Mesenchymal stem cell (in vitro differentiated cells and primary cell): ENCODE measurements at regions not wholly inside any gene's neighbourhood (a gene's known extent, or its start where the extent isn't known, plus 50 kb on each side); places are given as distances from the start of the nearest gene placed in this dataset.

Experiments used
- DNase-seq: peaks from one replicate; pipeline ENCODE4 v3.0.0-alpha.2; 2013
- H2AFZ ChIP-seq: one replicate; pipeline ENCODE4 v1.6.1; 2013; ENCODE audit warnings: low read depth, mild to moderate bottlenecking, control low read depth, inconsistent platforms, low read length, moderate library complexity
- H2AK5ac ChIP-seq: 2 replicates; pipeline ENCODE4 v1.6.1; 2013; ENCODE audit warnings: low read length, moderate library complexity, mild to moderate bottlenecking, inconsistent platforms; ENCODE audit not compliant: severe bottlenecking
- H2BK120ac ChIP-seq: one replicate; pipeline ENCODE4 v1.6.1; 2013; ENCODE audit warnings: low read depth, mild to moderate bottlenecking, inconsistent platforms, low read length, moderate library complexity
- H2BK12ac ChIP-seq, 2 experiments: one replicate each; pipeline ENCODE4 v1.6.1; 2013; ENCODE audit warnings: inconsistent platforms in 2 of 2, low read length in 2 of 2, mild to moderate bottlenecking in 2 of 2, moderate library complexity in 2 of 2, control low read depth in 1 of 2
- H2BK15ac ChIP-seq: one replicate; pipeline ENCODE4 v1.6.1; 2013; ENCODE audit warnings: mild to moderate bottlenecking, low read depth, inconsistent platforms; ENCODE audit not compliant: poor library complexity, severe bottlenecking
- H2BK5ac ChIP-seq: 2 replicates; pipeline ENCODE4 v1.6.1; 2013; ENCODE audit warnings: low read depth, mild to moderate bottlenecking, low read length, control low read depth, inconsistent platforms; ENCODE audit not compliant: poor library complexity, severe bottlenecking
- H3K14ac ChIP-seq, 2 experiments: one replicate each; pipeline ENCODE4 v1.6.1; 2013; ENCODE audit warnings: inconsistent platforms in 2 of 2, low read length in 2 of 2, control low read depth in 1 of 2, mild to moderate bottlenecking in 1 of 2, moderate library complexity in 1 of 2
- H3K18ac ChIP-seq, 2 experiments: one replicate each; pipeline ENCODE4 v1.6.1; 2013; ENCODE audit warnings: inconsistent platforms in 2 of 2, low read length in 2 of 2, control low read depth in 1 of 2, low read depth in 1 of 2, mild to moderate bottlenecking in 1 of 2
- H3K23ac ChIP-seq, 2 experiments: one replicate each; pipeline ENCODE4 v1.6.1; 2013; ENCODE audit warnings: inconsistent platforms in 2 of 2, low read length in 2 of 2, mild to moderate bottlenecking in 2 of 2, moderate library complexity in 2 of 2, control low read depth in 1 of 2
- H3K27ac ChIP-seq: 2 replicates; pipeline ENCODE4 v1.5.1; 2013; ENCODE audit warnings: mild to moderate bottlenecking, moderate library complexity, low read length, control low read depth, inconsistent platforms; ENCODE audit not compliant: poor library complexity, severe bottlenecking
- H3K27me3 ChIP-seq, 2 experiments: 2 replicates each; pipeline versions ENCODE4 v1.6.1 to v1.7.0; 2013; ENCODE audit warnings: low read length in 2 of 2, mild to moderate bottlenecking in 2 of 2, moderate library complexity in 2 of 2, control low read depth in 1 of 2, inconsistent platforms in 1 of 2; ENCODE audit not compliant: control insufficient read depth in 1 of 2, insufficient read depth in 1 of 2
- H3K36me3 ChIP-seq, 2 experiments: 2 replicates each; pipeline versions ENCODE4 v1.6.1 to v1.7.0; 2013; ENCODE audit warnings: low read length in 2 of 2, control low read depth in 1 of 2, inconsistent platforms in 1 of 2, low read depth in 1 of 2, mild to moderate bottlenecking in 1 of 2; ENCODE audit not compliant: insufficient read depth in 2 of 2, control insufficient read depth in 1 of 2
- H3K4ac ChIP-seq, 2 experiments: one replicate each; pipeline ENCODE4 v1.6.1; 2013; ENCODE audit warnings: inconsistent platforms in 2 of 2, low read length in 2 of 2, mild to moderate bottlenecking in 2 of 2, moderate library complexity in 2 of 2, control low read depth in 1 of 2, low read depth in 1 of 2
- H3K4me1 ChIP-seq: 2 replicates; pipeline ENCODE4 v1.6.1; 2013; ENCODE audit warnings: low read depth, low read length, control low read depth; ENCODE audit not compliant: control insufficient read depth, insufficient read depth
- H3K4me2 ChIP-seq: 2 replicates; pipeline ENCODE4 v1.6.1; 2013; ENCODE audit warnings: low read length, mild to moderate bottlenecking, inconsistent platforms; ENCODE audit not compliant: poor library complexity, severe bottlenecking
- H3K4me3 ChIP-seq, 2 experiments: 2 replicates each; pipeline versions ENCODE4 v1.5.1 to v1.7.0; 2013; ENCODE audit warnings: low read length in 2 of 2, mild to moderate bottlenecking in 2 of 2, control low read depth in 1 of 2, low read depth in 1 of 2; ENCODE audit not compliant: insufficient read depth in 1 of 2
- H3K79me1 ChIP-seq: replicated peaks from 2 replicates; pipeline ENCODE4 v1.6.1; 2013; ENCODE audit warnings: mild to moderate bottlenecking, control low read depth, low read length, inconsistent platforms; ENCODE audit not compliant: poor library complexity, severe bottlenecking
- H3K9ac ChIP-seq: 2 replicates; pipeline ENCODE4 v1.7.0; 2013; ENCODE audit warnings: mild to moderate bottlenecking, low read length, moderate library complexity
- H3K9me3 ChIP-seq: 2 replicates; pipeline ENCODE4 v1.7.0; 2013; ENCODE audit warnings: mild to moderate bottlenecking, low read length; ENCODE audit not compliant: control insufficient read depth
- H4K8ac ChIP-seq: one replicate; pipeline ENCODE4 v1.6.1; 2013; ENCODE audit warnings: inconsistent platforms, mild to moderate bottlenecking, low read length, moderate library complexity
- H4K91ac ChIP-seq: one replicate; pipeline ENCODE4 v1.6.1; 2013; ENCODE audit warnings: mild to moderate bottlenecking, low read length, inconsistent platforms
- WGBS: methylation state at CpG from one replicate; pipeline ENCODE4 v1.1.7; 2013; ENCODE audit warnings: mixed read lengths; 5-methylcytosine and 5-hydroxymethylcytosine counted together

GRCh38 chrX:42077675-42078074, 154.3 kb upstream of the CASK start:
- no peak overlapping the region for H3K4ac ChIP-seq
- no peak overlapping the region for H2AK5ac ChIP-seq
- H3K18ac ChIP-seq: peak overlapping the region in 1 of 2 experiments; percentile 12
- no peak overlapping the region for H3K4me3 ChIP-seq
- peaks cover 0 to 9% of the 10 kb centered on the region in 2 experiments for H3K27me3 ChIP-seq
- WGBS: no CpG with 5 or more reads among the region's 1 CpG
- no peak overlapping the region for H2BK15ac ChIP-seq
- no peak overlapping the region for H4K8ac ChIP-seq
- no peaks in the 10 kb centered on the region for H3K36me3 ChIP-seq
- H4K91ac ChIP-seq: no peak overlapping the region
- no peaks in the 10 kb centered on the region for H3K9me3 ChIP-seq
- H3K4me1 ChIP-seq: no peaks in the 10 kb centered on the region
- no peak overlapping the region for H3K4me2 ChIP-seq
- no peak overlapping the region for H2BK5ac ChIP-seq
- no peak overlapping the region for H2BK120ac ChIP-seq
- H3K9ac ChIP-seq: no peak overlapping the region
- no peaks in the 10 kb centered on the region for H3K79me1 ChIP-seq
- no peak overlapping the region for H3K27ac ChIP-seq
- H2AFZ ChIP-seq: no peak overlapping the region
- no peak overlapping the region for H3K23ac ChIP-seq
- H2BK12ac ChIP-seq: no peak overlapping the region
- DNase-seq: no peak
- no peak overlapping the region for H3K14ac ChIP-seq

DNA sequence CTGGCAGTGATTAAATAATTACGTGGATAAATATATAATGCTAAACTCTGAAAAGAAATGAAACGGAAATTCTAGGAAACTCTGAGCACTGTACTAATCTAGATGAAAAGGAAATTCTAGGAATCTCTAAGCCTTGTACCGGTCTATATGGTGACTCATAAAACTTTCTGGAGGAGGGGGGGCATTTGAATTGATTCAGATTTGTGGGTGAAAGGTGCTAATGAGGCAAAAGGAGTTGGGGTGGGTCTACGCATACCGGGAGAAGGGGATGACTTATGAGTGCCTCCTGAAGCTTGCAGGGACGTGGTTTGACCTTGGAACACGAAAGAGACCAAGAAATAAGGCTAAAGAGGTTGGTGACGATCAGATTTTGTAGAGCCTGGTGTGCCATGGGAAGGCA, 151.7 kb upstream of the CASK start:
- Histone ChIP-seq H4K8ac (no peak overlapping the region), H2AFZ (no peak overlapping the region), H3K4me2 (no peak overlapping the region), H3K79me1 (no peaks in the 10 kb centered on the region), H3K4ac (no peak overlapping the region), H3K4me1 (no peaks in the 10 kb centered on the region), H2BK5ac (no peak overlapping the region), H3K4me3 (no peak overlapping the region), H3K14ac (no peak overlapping the region), H3K23ac (no peak overlapping the region), H4K91ac (no peak overlapping the region), H2BK15ac (no peak overlapping the region), H3K9ac (no peak overlapping the region), H3K27me3 (peaks cover 0 to 14% of the 10 kb centered on the region in 2 experiments), H2BK12ac (no peak overlapping the region), H3K18ac (no peak overlapping the region), H3K36me3 (no peaks in the 10 kb centered on the region), H2AK5ac (no peak overlapping the region), H2BK120ac (no peak overlapping the region), H3K27ac (no peak overlapping the region), H3K9me3 (no peaks in the 10 kb centered on the region)
- WGBS: 90% methylated on average over 8 of the region's 8 CpGs
- no peak for DNase-seq

GRCh38 chrX:42073448-42073847, 150.1 kb upstream of the CASK start:
- no peak overlapping the region for H2BK12ac ChIP-seq
- no peak overlapping the region for H4K91ac ChIP-seq
- H3K4me1 ChIP-seq: no peaks in the 10 kb centered on the region
- no peak overlapping the region for H3K4me2 ChIP-seq
- WGBS: 100% methylated on average over 1 of the region's 3 CpGs
- H3K9me3 ChIP-seq: no peaks in the 10 kb centered on the region
- H2BK120ac ChIP-seq: no peak overlapping the region
- DNase-seq: no peak
- no peak overlapping the region for H2AK5ac ChIP-seq
- no peaks in the 10 kb centered on the region for H3K36me3 ChIP-seq
- no peak overlapping the region for H3K14ac ChIP-seq
- no peak overlapping the region for H3K18ac ChIP-seq
- H2AFZ ChIP-seq: no peak overlapping the region
- H4K8ac ChIP-seq: no peak overlapping the region
- H3K79me1 ChIP-seq: no peaks in the 10 kb centered on the region
- no peak overlapping the region for H3K23ac ChIP-seq
- no peak overlapping the region for H3K9ac ChIP-seq
- H3K27me3 ChIP-seq: peaks cover 0 to 14% of the 10 kb centered on the region in 2 experiments
- no peak overlapping the region for H3K4me3 ChIP-seq
- no peak overlapping the region for H3K4ac ChIP-seq
- no peak overlapping the region for H2BK5ac ChIP-seq
- no peak overlapping the region for H3K27ac ChIP-seq
- H2BK15ac ChIP-seq: no peak overlapping the region

DNA sequence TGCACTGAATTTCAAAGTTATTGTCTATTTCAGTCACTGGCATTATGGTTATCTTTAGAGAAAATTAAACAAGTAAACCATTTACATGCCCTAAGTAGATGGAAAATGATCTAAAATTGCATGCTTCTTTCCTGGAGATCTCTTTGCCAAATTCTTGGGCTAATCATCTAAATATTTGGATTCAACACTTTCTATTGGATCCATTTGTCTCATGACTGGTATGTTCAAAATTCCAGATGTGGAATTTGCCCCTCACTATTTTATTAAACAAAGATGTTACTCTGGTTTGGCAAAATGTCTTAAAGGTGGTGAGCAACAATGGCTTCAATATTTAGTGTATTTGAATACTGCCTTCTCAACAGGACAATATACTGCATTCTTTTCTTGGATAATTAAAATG, 147.5 kb upstream of the CASK start:
- H2BK15ac ChIP-seq: no peak overlapping the region
- H3K27ac ChIP-seq: no peak overlapping the region
- no peak overlapping the region for H4K8ac ChIP-seq
- no peaks in the 10 kb centered on the region for H3K4me1 ChIP-seq
- no peak for DNase-seq
- H2BK120ac ChIP-seq: no peak overlapping the region
- no peak overlapping the region for H3K14ac ChIP-seq
- no peak overlapping the region for H4K91ac ChIP-seq
- H3K27me3 ChIP-seq: peaks cover 0 to 5% of the 10 kb centered on the region in 2 experiments
- no peaks in the 10 kb centered on the region for H3K9me3 ChIP-seq
- H2BK12ac ChIP-seq: no peak overlapping the region
- H3K36me3 ChIP-seq: no peaks in the 10 kb centered on the region
- H3K4me2 ChIP-seq: no peak overlapping the region
- H3K9ac ChIP-seq: no peak overlapping the region
- no peak overlapping the region for H3K4me3 ChIP-seq
- no peak overlapping the region for H2AFZ ChIP-seq
- H3K4ac ChIP-seq: no peak overlapping the region
- H2BK5ac ChIP-seq: no peak overlapping the region
- no peak overlapping the region for H3K18ac ChIP-seq
- H3K79me1 ChIP-seq: no peaks in the 10 kb centered on the region
- no peak overlapping the region for H2AK5ac ChIP-seq
- H3K23ac ChIP-seq: no peak overlapping the region
